Lower leg skin (tissue), 4 donors: ENCODE measurements at regions not wholly inside any gene's neighbourhood (a gene's known extent, or its start where the extent isn't known, plus 50 kb on each side); places are given as distances from the start of the nearest gene placed in this dataset.

ENCODE experiments used
- DNase-seq, 2 donors: peaks; one replicate each; pipeline ENCODE4 v3.0.0-alpha.2; 2019; ENCODE audit warnings: low spot score in 2 of 2
- H3K4me3 ChIP-seq: fragments of 200-600 bp; sonication (generic); 2 replicates; pipeline ENCODE4 v1.5.1; 2017; ENCODE audit warnings: mild to moderate bottlenecking, low read depth; ENCODE audit not compliant: poor library complexity, severe bottlenecking
- CTCF ChIP-seq, 3 donors: fragments of 450-650 bp; IDR thresholded peaks; one replicate each; pipeline ENCODE4 v1.5.1; 2016; ENCODE audit warnings: antibody characterized with exemption in 3 of 3, mild to moderate bottlenecking in 3 of 3, moderate library complexity in 2 of 3
- POLR2A ChIP-seq, 2 donors: fragments of 450-650 bp; IDR thresholded peaks; one replicate each; pipeline ENCODE4 v1.6.1; 2016 to 2017; ENCODE audit warnings: antibody characterized with exemption in 2 of 2, mild to moderate bottlenecking in 1 of 2, moderate library complexity in 1 of 2
- WGBS, 2 donors: methylation state at CpG; one replicate each; pipeline ENCODE4 v1.1.5; 2018; 5-methylcytosine and 5-hydroxymethylcytosine counted together
- intact Hi-C: fragments of 100-400 bp; cut with DNase I; formaldehyde crosslinking; loops from one replicate; pipeline ENCODE4 v1.15.0; 2023; ENCODE audit warnings: low total_unique reads

GRCh38 chr11:131168839-131169713, 201.3 kb upstream of the NTM start:
- no peak for TF ChIP-seq CTCF (IDR thresholded peaks at IDR 0.05)
- no peak for TF ChIP-seq POLR2A (IDR thresholded peaks at IDR 0.05)
- 67 to 77% methylated on average over 5 of the region's 5 CpGs for WGBS, 2 donors
- H3K4me3 ChIP-seq: no peak overlapping the region
- intact Hi-C loops: no loop called here
- DNase-seq: no peak

- intact Hi-C loops: no loop called here
- no peak for TF ChIP-seq CTCF (IDR thresholded peaks at IDR 0.05)
- no peak for TF ChIP-seq POLR2A (IDR thresholded peaks at IDR 0.05)
- no peak for DNase-seq
- H3K4me3 ChIP-seq: no peak overlapping the region
- whole genome bisulfite sequencing, 2 donors: 71 to 85% methylated on average over 2 of the region's 2 CpGs
Observed at GRCh38 chr11:131172011-131172410, 198.4 kb upstream of the NTM start.

- H3K4me3 ChIP-seq: no peak overlapping the region
- DNase-seq: no peak
- intact Hi-C loops: no loop called here
- TF ChIP-seq CTCF (IDR thresholded peaks at IDR 0.05) (no peak), POLR2A (IDR thresholded peaks at IDR 0.05) (no peak)
- 73 to 78% methylated on average over 11 of the region's 11 CpGs for WGBS, 2 donors
Observed at GRCh38 chr11:131178020-131178419, 192.4 kb upstream of the NTM start.

- DNase-seq: no peak
- WGBS, 2 donors: 69 to 73% methylated on average over 3 of the region's 3 CpGs
- H3K4me3 ChIP-seq: no peak overlapping the region
- TF ChIP-seq POLR2A (IDR thresholded peaks at IDR 0.05): no peak
- TF ChIP-seq CTCF (IDR thresholded peaks at IDR 0.05): no peak
- intact Hi-C loops: no loop called here
Observed at GRCh38 chr11:131178596-131178995, 191.8 kb upstream of the NTM start.

- intact Hi-C loops: no loop called here
- 84 to 88% methylated on average over 4 of the region's 4 CpGs for WGBS, 2 donors
- no peak overlapping the region for H3K4me3 ChIP-seq
- DNase-seq: no peak
- TF ChIP-seq CTCF (IDR thresholded peaks at IDR 0.05): no peak
- no peak for TF ChIP-seq POLR2A (IDR thresholded peaks at IDR 0.05)
Observed at GRCh38 chr11:131179836-131180235, 190.6 kb upstream of the NTM start.

- WGBS, 2 donors: 52 to 84% methylated on average over 3 of the region's 3 CpGs
- TF ChIP-seq CTCF (IDR thresholded peaks at IDR 0.05) (no peak), POLR2A (IDR thresholded peaks at IDR 0.05) (no peak)
- H3K4me3 ChIP-seq: no peak overlapping the region
- DNase-seq: no peak
- intact Hi-C loops: no loop called here
Observed at GRCh38 chr11:131185915-131186314, 184.5 kb upstream of the NTM start.
